ENCODE measurements at regions not wholly inside any gene's neighbourhood (a gene's known extent, or its start where the extent isn't known, plus 50 kb on each side); places are given as distances from the start of the nearest gene placed in this dataset.
A peak's percentile ranks its signal among the peaks of the same experiment; 100 is the strongest.
"Not testable (repeated sequence)": the region's sequence is repeated elsewhere in the genome, so short reads cannot be mapped to it uniquely, and the experiment has no call there.

DNA sequence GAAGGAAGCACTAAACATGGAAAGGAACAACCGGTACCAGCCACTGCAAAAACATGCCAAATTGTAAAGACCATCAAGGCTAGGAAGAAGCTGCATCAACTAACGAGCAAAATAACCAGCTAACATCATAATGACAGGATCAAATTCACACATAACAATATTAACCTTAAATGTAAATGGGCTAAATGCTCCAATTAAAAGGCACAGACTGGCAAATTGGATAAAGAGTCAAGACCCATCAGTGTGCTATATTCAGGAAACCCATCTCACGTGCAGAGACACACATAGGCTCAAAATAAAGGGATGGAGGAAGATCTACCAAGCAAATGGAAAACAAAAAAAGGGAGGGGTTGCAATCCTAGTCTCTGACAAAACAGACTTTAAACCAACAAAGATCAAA lies 126.3 kb upstream of the CAV2 start:
- not testable (repeated sequence) for DNase-seq (ENCODE audit: low read depth)

DNA sequence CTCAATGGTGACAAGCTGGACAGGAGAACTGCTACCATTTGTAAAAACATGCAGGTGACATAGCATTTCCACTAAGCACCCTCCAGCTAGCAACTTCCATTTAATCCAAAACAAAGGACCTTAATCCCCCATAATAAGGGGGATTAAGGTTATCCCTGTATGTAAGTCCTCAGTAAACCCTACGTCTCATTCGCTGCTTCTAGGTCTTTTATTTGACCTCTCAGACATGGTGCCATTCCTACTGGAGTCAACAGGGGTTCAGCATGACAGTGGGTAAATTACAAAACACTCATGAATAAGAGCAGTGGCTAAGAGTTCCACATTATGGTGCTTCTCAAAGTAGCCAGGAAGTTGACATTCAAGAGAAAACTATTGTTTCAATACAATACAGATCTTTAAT lies 121.8 kb upstream of the CAV2 start:
- DNase-seq (ENCODE audit: low read depth), result no peak

DNA sequence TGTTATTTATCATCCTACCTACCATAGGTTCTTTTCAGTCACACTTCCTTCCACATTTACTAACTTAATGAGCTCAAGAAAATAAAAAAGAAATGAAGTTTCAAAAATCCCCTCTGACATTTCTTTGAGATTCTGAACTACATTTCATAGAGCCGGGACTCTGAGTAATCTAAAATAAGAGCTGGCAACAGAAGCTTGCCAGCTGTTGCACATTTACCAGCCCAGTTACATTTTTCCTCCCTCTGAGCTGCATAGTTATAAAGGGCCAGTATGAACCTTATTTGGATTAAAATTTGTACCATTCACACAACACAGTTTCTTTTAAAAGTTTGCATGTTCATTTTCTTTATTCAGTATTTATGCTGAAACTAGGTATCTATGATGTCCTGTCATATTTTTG lies 119.5 kb upstream of the CAV2 start:
- DNase-seq (ENCODE audit: low read depth), result no peak

GRCh38 chr7:116382375-116382774 lies 117.2 kb upstream of the CAV2 start:
- no peak for DNase-seq (ENCODE audit: low read depth)

GRCh38 chr7:116384936-116385635 lies 114.5 kb upstream of the CAV2 start:
- no peak for DNase-seq (ENCODE audit: low read depth)

- no peak for DNase-seq (ENCODE audit: low read depth)
These were observed 112.9 kb upstream of the CAV2 start for GRCh38 chr7:116386674-116387073.

- DNase-seq (ENCODE audit: low read depth), result no peak
These were observed 109.2 kb upstream of the CAV2 start for GRCh38 chr7:116390363-116390762.

DNA sequence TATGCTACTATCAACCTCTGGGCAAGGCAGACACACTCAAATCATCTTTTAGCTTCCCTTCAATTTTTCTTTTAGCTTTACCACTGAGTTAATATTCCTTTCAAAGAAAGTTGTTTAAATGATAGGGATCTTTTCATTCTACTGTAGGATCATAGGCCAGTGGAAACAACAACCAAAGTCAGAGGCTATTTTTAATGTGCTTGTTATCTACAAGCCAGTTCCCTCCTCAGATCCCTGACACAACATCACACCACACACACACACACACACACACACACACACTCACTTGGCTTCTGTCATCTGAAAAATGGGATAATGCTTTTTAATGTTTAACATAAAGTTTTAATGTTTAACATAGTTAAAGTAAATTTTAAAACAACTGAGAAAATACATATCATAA lies 106.7 kb upstream of the CAV2 start:
- DNase-seq (ENCODE audit: low read depth), result no peak

GRCh38 chr7:116393654-116394053 lies 105.9 kb upstream of the CAV2 start:
- DNase-seq (ENCODE audit: low read depth), result no peak

DNA sequence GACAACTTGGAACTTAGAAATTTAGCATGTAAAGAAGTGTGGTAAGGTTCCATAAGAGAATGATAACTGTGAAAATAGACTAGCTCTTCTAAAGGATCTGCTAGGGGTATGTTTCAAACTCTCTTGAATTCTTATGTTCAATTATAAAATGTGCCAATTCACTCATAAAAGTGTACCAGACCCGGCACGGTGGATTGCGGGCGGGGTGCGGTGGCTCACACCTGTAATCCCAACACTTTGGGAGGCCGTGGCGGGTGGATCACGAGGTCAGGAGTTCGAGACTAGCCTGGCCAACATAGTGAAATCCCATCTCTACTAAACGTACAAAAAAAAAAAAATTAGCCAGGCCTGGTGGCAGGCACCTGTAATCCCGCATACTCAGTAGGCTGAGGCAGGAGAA lies 105.4 kb upstream of the CAV2 start:
- no peak for DNase-seq (ENCODE audit: low read depth)

DNA sequence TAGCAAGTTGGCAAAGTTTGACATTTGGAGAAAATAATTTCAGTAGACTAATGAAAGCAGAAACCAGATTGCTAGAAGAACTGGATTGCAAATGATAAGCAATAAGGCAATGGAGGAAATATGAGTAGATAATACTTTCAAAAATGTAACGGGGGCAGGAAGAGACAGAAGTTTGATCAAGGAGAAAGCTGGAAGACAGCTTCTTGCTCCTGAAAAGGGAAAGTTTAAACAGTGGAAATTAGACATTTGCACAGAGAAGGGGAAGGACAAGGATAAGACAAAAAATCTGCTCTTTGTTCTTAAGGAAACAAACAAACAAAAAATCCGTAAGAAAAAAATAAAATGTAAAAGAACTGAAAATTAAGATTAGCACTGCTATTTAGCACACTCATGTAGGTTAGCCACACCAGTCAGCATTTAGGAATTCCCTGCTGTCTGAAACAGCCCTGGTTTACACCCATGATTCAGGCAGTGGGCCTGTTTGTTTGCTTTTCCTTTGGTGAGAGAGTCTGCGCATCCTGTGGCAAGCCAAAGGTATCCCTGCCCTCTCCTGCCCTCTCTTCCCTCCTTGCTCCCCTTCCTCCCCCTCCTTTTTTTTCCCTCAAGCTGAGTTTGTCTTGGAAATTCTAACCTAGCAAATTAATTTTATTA lies 104.3 kb upstream of the CAV2 start:
- peak; percentile 96 for DNase-seq (ENCODE audit: low read depth)

DNA sequence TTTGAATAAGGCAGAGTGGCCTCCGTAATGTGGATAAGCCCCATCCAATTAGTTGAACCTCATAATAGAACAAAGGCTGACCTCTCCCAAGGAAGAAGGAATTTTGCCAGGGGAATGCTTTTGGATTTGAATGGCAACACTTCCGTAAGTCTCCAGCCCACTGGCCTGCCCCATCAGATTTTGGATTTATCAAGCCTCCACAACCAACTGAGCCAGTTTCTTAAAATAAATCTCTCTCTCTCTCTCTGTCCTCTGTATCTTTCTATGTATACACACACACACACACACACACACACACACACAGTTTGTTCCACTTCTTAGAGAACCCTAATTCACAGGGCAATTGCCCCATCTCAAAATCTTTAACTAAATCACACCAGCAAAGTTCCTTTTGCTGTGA lies 100.9 kb upstream of the CAV2 start:
- no peak for DNase-seq (ENCODE audit: low read depth)

DNA sequence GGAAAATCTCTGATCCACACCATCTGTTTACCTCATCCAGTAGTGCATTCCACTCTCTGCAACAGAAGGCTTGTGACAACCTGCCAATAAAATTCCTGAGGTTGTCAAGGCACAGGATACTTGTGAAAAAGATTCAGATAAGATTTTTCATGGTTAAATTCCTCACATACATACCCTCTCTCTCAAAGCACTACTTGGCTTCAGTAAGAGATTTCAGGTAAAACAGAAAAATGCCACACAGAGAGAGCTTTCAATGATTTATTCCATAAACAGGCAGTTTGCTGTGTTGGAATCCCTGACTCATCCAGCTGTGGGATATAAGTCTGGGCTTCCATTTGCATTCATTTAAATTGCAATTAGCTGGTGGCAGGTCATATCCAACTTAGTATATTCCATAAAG lies 99.7 kb upstream of the CAV2 start:
- peak; percentile 91 for DNase-seq (ENCODE audit: low read depth)

DNA sequence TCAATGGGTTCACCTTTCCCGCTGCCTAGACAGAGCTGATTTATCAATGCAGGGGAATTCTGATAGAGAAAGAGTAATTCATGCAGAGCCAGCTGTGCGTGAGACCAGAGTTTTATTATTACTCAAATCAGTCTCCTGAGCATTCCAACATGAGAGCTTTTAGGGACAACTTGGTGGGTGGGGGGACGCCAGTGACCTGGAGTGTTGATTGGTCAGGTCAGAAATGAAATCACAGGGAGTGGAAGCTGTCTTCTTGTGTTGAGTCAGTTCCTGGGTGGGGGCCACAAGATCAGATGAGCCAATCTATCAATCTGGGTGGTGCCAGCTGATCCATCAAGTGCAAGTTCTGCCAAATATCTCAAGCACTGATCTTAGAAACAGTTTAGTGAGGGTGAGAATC lies 99.0 kb upstream of the CAV2 start:
- peak; percentile 7 for DNase-seq (ENCODE audit: low read depth)

DNA sequence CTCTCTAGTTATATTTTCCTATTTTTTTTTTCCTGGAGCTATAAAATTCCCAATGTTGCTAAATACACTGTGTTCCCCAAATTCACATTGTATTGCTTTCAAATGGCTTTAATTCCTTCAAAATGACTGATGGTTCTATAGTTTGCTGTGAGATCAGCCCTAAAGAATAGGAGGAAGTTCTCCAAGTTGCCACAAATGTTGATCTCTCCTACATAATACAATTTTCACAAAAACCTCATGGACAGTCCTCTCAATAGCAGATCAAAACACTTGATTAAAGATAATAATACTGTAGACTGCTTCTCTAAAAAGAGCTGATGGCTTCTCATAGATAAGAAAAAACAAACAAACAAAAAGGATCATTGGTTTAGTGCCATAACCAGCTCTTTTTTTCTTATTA lies 97.8 kb upstream of the CAV2 start:
- no peak for DNase-seq (ENCODE audit: low read depth)

GRCh38 chr7:116403265-116403664 lies 96.3 kb upstream of the CAV2 start:
- no peak for DNase-seq (ENCODE audit: low read depth)

DNA sequence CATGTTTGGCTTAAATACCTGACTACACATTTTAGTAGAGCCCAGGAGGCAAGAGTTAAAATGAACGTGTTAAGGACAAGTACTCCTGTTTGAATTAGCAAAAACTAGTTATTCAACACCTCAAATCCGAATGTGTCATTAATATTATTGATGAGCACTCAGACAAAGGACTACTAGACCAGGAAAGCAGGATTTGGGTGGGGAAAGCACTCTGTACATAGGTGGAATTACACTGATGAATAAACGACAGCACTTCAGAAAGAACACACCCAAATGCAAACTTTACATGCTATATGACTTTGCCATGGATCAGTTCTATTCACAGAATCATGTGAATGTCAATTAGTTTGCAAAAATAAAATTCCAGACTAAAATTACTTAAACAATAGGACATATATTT lies 95.1 kb upstream of the CAV2 start:
- no peak for DNase-seq (ENCODE audit: low read depth)

DNA sequence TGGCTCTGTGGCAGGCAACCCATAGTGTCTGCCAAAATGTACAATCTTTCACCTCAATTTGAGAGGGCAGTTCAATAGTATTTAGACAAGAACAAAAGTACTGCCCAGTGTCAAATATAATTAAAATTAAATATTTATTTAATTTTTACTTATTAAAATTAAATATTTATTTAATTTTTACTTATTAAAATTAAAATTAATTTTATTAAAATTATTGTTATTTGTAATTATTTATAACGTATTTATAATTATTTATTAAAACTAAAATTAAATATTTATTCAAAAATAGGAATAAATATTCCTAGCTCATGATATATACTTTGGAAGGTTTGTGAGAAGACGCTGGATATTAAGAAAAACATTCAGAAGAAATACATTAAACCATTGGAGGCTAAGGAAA lies 93.7 kb upstream of the CAV2 start:
- no peak for DNase-seq (ENCODE audit: low read depth)

DNA sequence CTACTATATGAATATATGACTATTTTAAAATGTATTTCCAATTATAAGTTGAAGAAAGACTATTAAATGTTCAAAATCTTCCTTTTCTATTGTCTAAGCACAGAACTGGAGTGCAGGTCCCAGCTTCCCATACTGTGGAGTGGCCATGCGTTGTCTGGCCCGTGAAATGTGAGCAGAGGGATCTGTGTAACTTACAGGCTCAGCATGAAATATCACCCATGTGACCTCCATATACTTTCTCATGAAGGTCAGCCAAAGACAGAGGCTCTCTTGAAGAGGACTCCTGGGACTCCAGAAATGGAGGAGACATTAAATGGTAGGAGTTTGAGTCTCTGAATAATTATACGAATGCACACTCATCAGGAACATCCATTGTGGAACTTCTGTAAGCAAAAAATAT lies 92.4 kb upstream of the CAV2 start:
- DNase-seq (ENCODE audit: low read depth), result no peak

- DNase-seq (ENCODE audit: low read depth), result no peak
These were observed 91.4 kb upstream of the CAV2 start for GRCh38 chr7:116408166-116408565.

DNA sequence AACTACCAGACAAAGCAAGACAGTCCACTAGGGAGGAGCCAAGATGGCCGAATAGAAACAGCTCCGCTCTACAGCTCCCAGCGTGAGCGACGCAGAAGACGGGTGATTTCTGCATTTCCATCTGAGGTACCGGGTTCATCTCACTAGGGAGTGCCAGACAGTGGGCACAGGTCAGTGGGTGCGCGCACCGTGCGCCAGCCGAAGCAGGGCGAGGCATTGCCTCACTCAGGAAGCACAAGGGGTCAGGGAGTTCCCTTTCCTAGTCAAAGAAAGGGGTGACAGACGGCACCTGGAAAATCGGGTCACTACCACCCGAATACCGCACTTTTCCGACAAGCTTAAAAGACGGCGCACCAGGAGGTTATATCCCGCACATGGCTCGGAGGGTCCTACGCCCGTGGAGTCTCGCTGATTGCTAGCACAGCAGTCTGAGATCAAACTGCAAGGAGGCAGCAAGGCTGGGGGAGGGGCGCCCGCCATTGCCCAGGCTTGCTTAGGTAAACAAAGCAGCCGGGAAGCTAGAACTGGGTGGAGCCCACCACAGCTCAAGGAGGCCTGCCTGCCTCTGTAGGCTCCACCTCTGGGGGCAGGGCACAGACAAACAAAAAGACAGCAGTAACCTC lies 90.6 kb upstream of the CAV2 start:
- DNase-seq (ENCODE audit: low read depth), result not testable (repeated sequence)

- DNase-seq (ENCODE audit: low read depth), result not testable (repeated sequence)
These were observed 88.8 kb upstream of the CAV2 start for GRCh38 chr7:116410694-116411093.

GRCh38 chr7:116417593-116418345 lies 81.8 kb upstream of the CAV2 start:
- no peak for DNase-seq (ENCODE audit: low read depth)
